Vagina (tissue), 2 donors: ENCODE measurements at regions not wholly inside any gene's neighbourhood (a gene's known extent, or its start where the extent isn't known, plus 50 kb on each side); places are given as distances from the start of the nearest gene placed in this dataset.

Source experiments
- CTCF ChIP-seq, 3 experiments: fragments of 450-650 bp in 2 of 3; fragments of 200-600 bp in 1 of 3; sonication (generic) in 1 of 3; IDR thresholded peaks; one replicate each; pipeline ENCODE4 v1.5.1; 2017 to 2019; ENCODE audit warnings: antibody characterized with exemption in 3 of 3, mild to moderate bottlenecking in 2 of 3, moderate library complexity in 2 of 3
- POLR2A ChIP-seq, 2 donors: fragments of 450-650 bp; IDR thresholded peaks; one replicate each; pipeline ENCODE4 v1.6.1; 2017; ENCODE audit warnings: antibody characterized with exemption in 2 of 2, mild to moderate bottlenecking in 2 of 2, moderate library complexity in 2 of 2

- TF ChIP-seq CTCF (IDR thresholded peaks at IDR 0.05), result no peak
- TF ChIP-seq POLR2A (IDR thresholded peaks at IDR 0.05), result no peak
These were observed 169.9 kb downstream of the DCK start for GRCh38 chr4:71163317-71163716.
